ENCODE measurements at regions not wholly inside any gene's neighbourhood (a gene's known extent, or its start where the extent isn't known, plus 50 kb on each side); places are given as distances from the start of the nearest gene placed in this dataset.
A peak's percentile ranks its signal among the peaks of the same experiment; 100 is the strongest.

DNA sequence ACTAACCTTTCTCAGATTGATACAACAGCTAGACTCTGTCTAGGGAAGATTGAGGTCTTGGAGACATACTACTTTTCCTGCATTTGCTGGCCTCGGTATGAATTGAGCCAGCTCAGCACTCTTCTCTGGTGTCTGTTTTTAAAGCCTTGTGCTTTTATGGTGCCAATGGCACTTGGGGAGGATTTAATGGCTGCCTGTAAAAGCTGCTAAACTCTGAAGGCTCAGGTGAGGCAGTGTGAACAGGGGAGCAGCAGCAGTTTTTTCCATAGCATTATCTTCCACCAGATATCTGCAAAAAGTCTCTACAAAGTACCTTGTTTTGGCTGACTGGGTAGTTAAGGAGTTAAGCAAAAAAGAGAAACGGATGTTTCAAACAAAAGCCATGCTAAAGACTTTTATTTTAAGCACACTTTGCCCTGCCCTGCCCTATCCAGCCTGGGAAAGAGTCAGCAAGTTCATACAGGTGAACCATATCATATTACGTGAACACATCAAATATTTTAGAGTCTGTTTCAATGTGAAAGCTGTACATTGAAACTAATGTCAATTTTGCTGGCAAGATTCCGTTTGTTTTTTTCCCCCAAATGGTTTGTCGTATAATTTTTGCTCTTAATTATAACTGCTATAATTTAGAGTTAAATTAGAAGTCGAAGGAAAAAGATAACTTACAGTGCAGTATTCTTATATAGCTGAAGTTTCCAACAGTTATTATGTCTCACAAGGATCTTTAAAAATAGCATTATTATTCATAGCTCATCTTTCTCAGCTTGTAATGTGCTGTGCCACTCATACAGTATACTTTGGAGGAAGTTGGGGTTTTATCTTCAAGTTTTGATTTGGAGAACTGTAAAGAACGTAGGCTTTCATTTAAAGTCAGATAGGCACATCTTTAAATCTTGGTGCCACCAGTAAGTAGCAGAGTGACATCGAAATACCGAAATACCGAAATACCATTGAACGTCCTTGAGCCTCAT, 424.1 kb upstream of the CD180 start:
- H3K4me3 ChIP-seq, result no peak overlapping the region
- H3K27me3 ChIP-seq, result no peaks in the 10 kb centered on the region
- intact Hi-C loops (cut with DNase I), result no loop called here
- no peak for DNase-seq
- no peak overlapping the region for H3K27ac ChIP-seq
- TF ChIP-seq EP300 (IDR thresholded peaks at IDR 0.05), result no peak
- TF ChIP-seq POLR2A (IDR thresholded peaks at IDR 0.05), result no peak
- TF ChIP-seq, protein P1, sequence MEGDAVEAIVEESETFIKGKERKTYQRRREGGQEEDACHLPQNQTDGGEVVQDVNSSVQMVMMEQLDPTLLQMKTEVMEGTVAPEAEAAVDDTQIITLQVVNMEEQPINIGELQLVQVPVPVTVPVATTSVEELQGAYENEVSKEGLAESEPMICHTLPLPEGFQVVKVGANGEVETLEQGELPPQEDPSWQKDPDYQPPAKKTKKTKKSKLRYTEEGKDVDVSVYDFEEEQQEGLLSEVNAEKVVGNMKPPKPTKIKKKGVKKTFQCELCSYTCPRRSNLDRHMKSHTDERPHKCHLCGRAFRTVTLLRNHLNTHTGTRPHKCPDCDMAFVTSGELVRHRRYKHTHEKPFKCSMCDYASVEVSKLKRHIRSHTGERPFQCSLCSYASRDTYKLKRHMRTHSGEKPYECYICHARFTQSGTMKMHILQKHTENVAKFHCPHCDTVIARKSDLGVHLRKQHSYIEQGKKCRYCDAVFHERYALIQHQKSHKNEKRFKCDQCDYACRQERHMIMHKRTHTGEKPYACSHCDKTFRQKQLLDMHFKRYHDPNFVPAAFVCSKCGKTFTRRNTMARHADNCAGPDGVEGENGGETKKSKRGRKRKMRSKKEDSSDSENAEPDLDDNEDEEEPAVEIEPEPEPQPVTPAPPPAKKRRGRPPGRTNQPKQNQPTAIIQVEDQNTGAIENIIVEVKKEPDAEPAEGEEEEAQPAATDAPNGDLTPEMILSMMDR (IDR thresholded peaks at IDR 0.05), result no peak
- H3K9me3 ChIP-seq, result no peaks in the 10 kb centered on the region
- no peaks in the 10 kb centered on the region for H3K36me3 ChIP-seq
- H3K4me1 ChIP-seq (ENCODE audit: insufficient read depth), result peaks cover 5% of the 10 kb centered on the region
- WGBS, 3 donors, result 62 to 64% (median 64%) methylated on average over 11 of the region's 11 CpGs

DNA sequence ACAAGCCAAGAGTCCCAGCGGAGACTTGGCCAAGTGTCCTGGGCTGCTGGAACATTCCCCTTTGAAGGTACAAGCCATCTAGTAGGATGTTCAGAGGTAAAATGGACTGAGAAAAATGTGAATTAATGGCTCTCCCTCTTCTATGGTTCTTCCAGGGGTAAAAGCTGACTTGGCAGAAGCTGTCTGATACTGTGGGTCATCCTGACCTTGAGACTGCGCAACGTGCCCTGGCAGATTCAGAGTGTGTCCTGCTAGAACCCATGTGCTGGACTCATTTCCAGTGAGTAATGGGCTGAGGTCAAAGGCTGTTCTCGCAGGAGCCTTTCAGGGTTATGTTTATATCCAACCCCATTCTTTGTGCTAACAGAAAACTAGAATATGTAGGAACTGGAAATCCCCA, 423.0 kb upstream of the CD180 start:
- DNase-seq, result peak; percentile 54 to 81 (median 65)
- Histone ChIP-seq H3K27me3 (no peaks in the 10 kb centered on the region), H3K4me1 (ENCODE audit: insufficient read depth) (peaks cover 5% of the 10 kb centered on the region), H3K4me3 (no peak overlapping the region), H3K9me3 (no peaks in the 10 kb centered on the region), H3K27ac (no peak overlapping the region), H3K36me3 (no peaks in the 10 kb centered on the region)
- WGBS, 3 donors, result 32 to 42% (median 34%) methylated on average over 4 of the region's 4 CpGs
- intact Hi-C loops (cut with DNase I), result no loop called here
- TF ChIP-seq POLR2A (IDR thresholded peaks at IDR 0.05) (no peak), EP300 (IDR thresholded peaks at IDR 0.05) (no peak)
- TF ChIP-seq, protein P1 (IDR thresholded peaks at IDR 0.05), result no peak

DNA sequence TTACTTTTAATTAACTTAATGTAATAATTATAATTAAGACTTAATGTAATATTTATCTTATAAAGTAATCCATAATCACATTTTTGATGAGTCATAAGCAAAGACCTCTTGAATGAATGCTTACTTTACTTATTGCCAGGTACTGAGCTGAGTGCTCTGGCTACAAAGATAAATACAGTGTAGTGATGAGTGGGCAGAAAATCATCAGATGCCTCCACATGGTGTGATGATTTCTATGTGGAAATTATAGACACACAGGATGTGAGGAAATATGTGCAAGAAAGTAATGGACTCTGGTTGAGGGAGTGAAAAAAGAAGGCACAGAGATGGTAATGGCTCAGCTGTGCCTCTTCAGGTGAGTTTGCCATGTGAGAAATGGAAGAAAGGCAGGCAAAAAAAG, 422.6 kb upstream of the CD180 start:
- peaks cover 5% of the 10 kb centered on the region for H3K4me1 ChIP-seq (ENCODE audit: insufficient read depth)
- H3K27me3 ChIP-seq, result no peaks in the 10 kb centered on the region
- no peak for DNase-seq
- H3K9me3 ChIP-seq, result no peaks in the 10 kb centered on the region
- H3K36me3 ChIP-seq, result no peaks in the 10 kb centered on the region
- TF ChIP-seq EP300 (IDR thresholded peaks at IDR 0.05), result no peak
- TF ChIP-seq, protein P1 (IDR thresholded peaks at IDR 0.05), result no peak
- TF ChIP-seq POLR2A (IDR thresholded peaks at IDR 0.05), result no peak
- intact Hi-C loops (cut with DNase I), result no loop called here
- H3K4me3 ChIP-seq, result no peak overlapping the region
- no peak overlapping the region for H3K27ac ChIP-seq

DNA sequence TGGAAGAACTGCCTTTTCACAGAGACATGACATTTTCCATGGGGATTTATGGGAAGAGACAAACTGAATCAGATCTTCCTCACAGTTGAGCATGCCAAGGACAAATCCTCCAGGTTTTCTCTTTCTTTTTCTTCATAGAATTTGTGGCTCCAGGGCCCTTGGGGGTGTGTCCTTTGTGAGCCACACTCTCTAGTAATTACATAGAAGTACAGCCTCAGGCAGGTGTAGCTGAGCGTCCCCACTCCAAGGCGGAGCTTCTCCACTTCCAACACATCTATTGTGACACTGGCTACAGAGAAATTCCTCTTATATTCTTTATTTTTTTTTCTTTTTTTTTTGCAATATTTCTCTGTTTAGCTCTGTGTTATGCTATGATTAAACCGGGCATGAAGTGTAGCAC, 420.5 kb upstream of the CD180 start:
- Histone ChIP-seq H3K4me1 (ENCODE audit: insufficient read depth) (peaks cover 5% of the 10 kb centered on the region), H3K27ac (no peak overlapping the region), H3K27me3 (no peaks in the 10 kb centered on the region), H3K36me3 (no peaks in the 10 kb centered on the region), H3K4me3 (no peak overlapping the region), H3K9me3 (no peaks in the 10 kb centered on the region)
- TF ChIP-seq, protein P1 (IDR thresholded peaks at IDR 0.05), result no peak
- no peak for TF ChIP-seq POLR2A (IDR thresholded peaks at IDR 0.05)
- TF ChIP-seq EP300 (IDR thresholded peaks at IDR 0.05), result no peak
- no peak for DNase-seq
- intact Hi-C loops (cut with DNase I), result no loop called here
- WGBS, 3 donors, result 87 to 91% (median 89%) methylated on average over 3 of the region's 3 CpGs
